ENCODE measurements at regions not wholly inside any gene's neighbourhood (a gene's known extent, or its start where the extent isn't known, plus 50 kb on each side); places are given as distances from the start of the nearest gene placed in this dataset.

DNA sequence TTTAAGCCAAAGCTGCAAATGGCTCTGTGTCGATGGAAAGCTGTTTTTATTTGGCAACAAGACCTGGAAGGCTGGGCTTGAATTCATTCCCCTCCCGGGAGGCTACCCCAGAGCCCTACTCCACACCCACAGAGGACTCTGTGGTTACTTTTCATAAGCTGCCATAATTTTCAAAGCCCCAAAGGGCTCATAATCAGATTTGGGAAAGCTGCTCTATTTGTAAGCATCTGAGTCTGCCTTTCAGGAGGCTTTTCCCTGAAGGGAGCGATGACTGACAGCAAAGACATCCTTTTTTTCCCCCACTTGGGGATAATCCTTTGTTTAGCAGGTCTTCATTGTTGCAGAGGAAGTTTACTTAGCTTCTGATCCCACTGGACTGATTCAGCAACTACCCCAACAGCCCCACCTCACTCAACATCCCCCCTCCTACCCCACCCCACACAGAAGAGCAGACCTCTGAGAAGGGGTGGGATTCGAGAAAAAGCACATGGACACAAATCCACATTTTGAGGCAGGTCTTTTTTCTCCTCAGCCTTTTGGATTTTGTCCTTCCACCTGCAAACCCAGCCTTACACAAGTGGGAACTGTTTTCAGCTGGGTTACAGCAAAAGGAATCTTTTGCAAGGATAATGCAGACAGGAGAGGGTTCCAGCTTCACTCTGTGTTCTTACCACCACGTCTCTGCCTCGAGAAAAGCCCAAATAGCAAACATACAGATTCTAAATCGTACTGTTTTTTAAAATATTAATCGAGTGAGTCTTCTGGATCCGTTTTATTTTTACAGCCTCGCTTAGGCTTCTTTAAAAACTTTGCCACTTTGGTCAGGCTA lies 244.4 kb upstream of the TUT7 start (continued):
- TF ChIP-seq CEBPG (CRISPR knock-in tag; IDR thresholded peaks at IDR 0.05) (no peak), CEBPG (tag; conservative IDR thresholded peaks at IDR 0.05 in 1 of 2, IDR thresholded peaks at IDR 0.05 in 1 of 2) (no peak), POLR2G (IDR thresholded peaks at IDR 0.05; ENCODE audit: low read depth, low read length) (no peak)

DNA sequence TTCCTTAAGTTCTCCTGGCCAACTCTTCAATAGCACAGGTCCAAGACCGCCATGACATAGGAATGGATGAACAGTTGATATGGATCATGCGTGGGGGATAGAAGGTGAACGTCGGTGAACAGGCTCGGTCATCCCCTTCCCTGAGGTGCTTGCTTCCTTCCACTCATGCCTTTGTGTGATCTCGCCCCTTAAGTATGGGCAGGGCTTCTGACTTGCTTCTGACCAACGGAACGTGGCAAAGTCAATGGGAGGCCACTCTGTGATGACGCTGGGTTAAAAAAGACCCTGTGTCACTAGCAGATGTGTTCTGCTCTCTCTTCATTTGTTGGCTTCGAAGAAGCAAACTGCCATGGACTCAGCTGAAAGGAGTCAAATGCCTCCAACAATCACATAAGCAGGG lies 240.5 kb upstream of the TUT7 start:
- in situ Hi-C loops (cut with MboI) = no loop called here
- Histone ChIP-seq H3K4me1 (replicated peaks in 1 of 2; ENCODE audit: control insufficient read depth in 2 of 2, insufficient read depth in 2 of 2, low read length in 2 of 2) (no peaks in the 10 kb centered on the region), H4K20me1 (replicated peaks; ENCODE audit: control insufficient read depth, insufficient read depth, low read length) (no peaks in the 10 kb centered on the region), H3K4me2 (ENCODE audit: insufficient read depth, low read length) (no peak overlapping the region), H3K79me2 (ENCODE audit: control insufficient read depth, insufficient read depth, low read length) (no peaks in the 10 kb centered on the region), H3K27ac (ENCODE audit: extremely low read depth, low read depth, low read length) (no peak overlapping the region), H3K9ac (ENCODE audit: insufficient read depth in 1 of 2, low read depth in 2 of 2, low read length in 2 of 2) (no peak overlapping the region), H3K9me1 (ENCODE audit: control insufficient read depth, insufficient read depth, low read length) (no peaks in the 10 kb centered on the region), H3K9me3 (replicated peaks; ENCODE audit: control insufficient read depth, insufficient read depth, low read depth, low read length) (no peaks in the 10 kb centered on the region), H2AFZ (ENCODE audit: low read depth, low read length) (no peak overlapping the region), H3K27me3 (ENCODE audit: control insufficient read depth in 2 of 2, insufficient read depth in 2 of 2, low read length in 2 of 2) (no peaks in the 10 kb centered on the region; a peak in 1 of 5 replicates), H3K4me3 (no peak overlapping the region), H3K36me3 (ENCODE audit: control insufficient read depth, insufficient read depth, low read length) (no peaks in the 10 kb centered on the region)
- ChIA-PET POLR2A (interaction anchor here (0.6 kb wide), 1 partner anchor 38 kb away, joined by 5 read pairs; no protein-coding TSS in a partner anchor), CTCF (ENCODE audit: low intra/inter-chr PET ratio) (no interaction called here)
- no peak for ATAC-seq
- no peak for TF ChIP-seq ASH1L (IDR thresholded peaks at IDR 0.05; ENCODE audit: borderline replicate concordance, low read depth, partially characterized antibody)
- no peak for TF ChIP-seq BRD4 (IDR thresholded peaks at IDR 0.05)
- no peak for TF ChIP-seq MXI1 (IDR thresholded peaks at IDR 0.05; ENCODE audit: low read depth, low read length)
- TF ChIP-seq NCOA4 (IDR thresholded peaks at IDR 0.05; ENCODE audit: partially characterized antibody) = no peak
- no peak for FAIRE-seq
- no peak for DNase-seq (ENCODE audit: extremely low read depth in 1 of 4, low spot score in 3 of 4)
- WGBS (ENCODE audit: insufficient coverage, low coverage, missing lambda C conversion rate) = 0% methylated on average over 10 of the region's 10 CpGs
- no TSS peak for BruUV-seq (replicated peaks)
- intact Hi-C loops (cut with micrococcal nuclease) = no loop called here

Data from K562 (cell line).